ENCODE measurements at regions not wholly inside any gene's neighbourhood (a gene's known extent, or its start where the extent isn't known, plus 50 kb on each side); places are given as distances from the start of the nearest gene placed in this dataset.
"Not testable (repeated sequence)": the region's sequence is repeated elsewhere in the genome, so short reads cannot be mapped to it uniquely, and the experiment has no call there.

GRCh38 chr4:111126340-111126739, 503.5 kb upstream of the PITX2 start:
- no peak for DNase-seq (ENCODE audit: low spot score)

- DNase-seq (ENCODE audit: low spot score), result no peak
Measured at GRCh38 chr4:111127841-111128240, 505.0 kb upstream of the PITX2 start.

GRCh38 chr4:111128327-111128726, 505.4 kb upstream of the PITX2 start:
- no peak for DNase-seq (ENCODE audit: low spot score)

- no peak for DNase-seq (ENCODE audit: low spot score)
Measured at GRCh38 chr4:111136438-111136837, 513.6 kb upstream of the PITX2 start.

- DNase-seq (ENCODE audit: low spot score), result no peak
Measured at GRCh38 chr4:111136967-111137366, 514.1 kb upstream of the PITX2 start.

- DNase-seq (ENCODE audit: low spot score), result no peak
Measured at GRCh38 chr4:111143510-111143909, 520.6 kb upstream of the PITX2 start.

GRCh38 chr4:111154934-111155333, 532.1 kb upstream of the PITX2 start:
- no peak for DNase-seq (ENCODE audit: low spot score)

GRCh38 chr4:111164556-111164955, 541.7 kb upstream of the PITX2 start:
- DNase-seq (ENCODE audit: low spot score), result not testable (repeated sequence)

- no peak for DNase-seq (ENCODE audit: low spot score)
Measured at GRCh38 chr4:111174331-111174730, 551.5 kb upstream of the PITX2 start.

GRCh38 chr4:111178231-111178630, 555.4 kb upstream of the PITX2 start:
- DNase-seq (ENCODE audit: low spot score), result no peak

- no peak for DNase-seq (ENCODE audit: low spot score)
Measured at GRCh38 chr4:111187108-111187507, 564.2 kb upstream of the PITX2 start.

GRCh38 chr4:111198446-111198845, 575.6 kb upstream of the PITX2 start:
- DNase-seq (ENCODE audit: low spot score), result no peak

GRCh38 chr4:111204797-111205196, 581.9 kb upstream of the PITX2 start:
- DNase-seq (ENCODE audit: low spot score), result no peak

- no peak for DNase-seq (ENCODE audit: low spot score)
Measured at GRCh38 chr4:111208970-111209369, 586.1 kb upstream of the PITX2 start.

GRCh38 chr4:111209706-111210105, 586.8 kb upstream of the PITX2 start:
- DNase-seq (ENCODE audit: low spot score), result no peak

GRCh38 chr4:111210595-111210994, 587.7 kb upstream of the PITX2 start:
- DNase-seq (ENCODE audit: low spot score), result no peak

- no peak for DNase-seq (ENCODE audit: low spot score)
Measured at GRCh38 chr4:111213531-111213930, 590.7 kb upstream of the PITX2 start.

GRCh38 chr4:111214371-111214770, 591.5 kb upstream of the PITX2 start:
- DNase-seq (ENCODE audit: low spot score), result no peak

- no peak for DNase-seq (ENCODE audit: low spot score)
Measured at GRCh38 chr4:111215755-111216154, 592.9 kb upstream of the PITX2 start.

GRCh38 chr4:111216791-111217190, 593.9 kb upstream of the PITX2 start:
- DNase-seq (ENCODE audit: low spot score), result no peak

GRCh38 chr4:111221371-111221770, 598.5 kb upstream of the PITX2 start:
- no peak for DNase-seq (ENCODE audit: low spot score)

- DNase-seq (ENCODE audit: low spot score), result no peak
Measured at GRCh38 chr4:111228396-111228795, 605.5 kb upstream of the PITX2 start.

GRCh38 chr4:111228874-111229273, 606.0 kb upstream of the PITX2 start:
- no peak for DNase-seq (ENCODE audit: low spot score)

GRCh38 chr4:111230265-111230664, 607.4 kb upstream of the PITX2 start:
- no peak for DNase-seq (ENCODE audit: low spot score)
